GM21529 (cell line): ENCODE measurements at regions not wholly inside any gene's neighbourhood (a gene's known extent, or its start where the extent isn't known, plus 50 kb on each side); places are given as distances from the start of the nearest gene placed in this dataset.

ENCODE experiments used
- ATAC-seq: cut with Tn5 transposase; IDR thresholded peaks from one replicate; pipeline ENCODE4 v1.9.1; 2021; ENCODE audit not compliant: unreplicated experiment

DNA sequence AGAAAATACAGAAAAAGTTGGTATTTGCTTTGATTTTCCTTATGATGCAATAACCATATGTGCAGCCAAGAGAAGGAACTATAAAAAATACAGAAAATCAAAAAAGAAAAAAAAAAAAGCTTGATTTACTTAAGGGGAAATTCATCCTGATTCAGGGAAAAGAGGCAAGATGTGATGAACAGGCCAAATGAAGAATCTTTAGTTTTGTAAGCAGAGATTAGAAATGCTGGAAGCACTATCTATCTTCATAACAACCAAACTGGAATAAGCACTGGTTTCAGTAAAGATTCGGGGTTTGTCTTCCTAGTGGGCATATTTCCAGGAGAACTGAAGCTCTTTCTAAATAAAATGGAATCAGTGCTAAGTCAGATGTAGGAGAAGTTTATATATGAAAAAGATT, 82.9 kb upstream of the KCNIP4 start:
- ATAC-seq = no peak

DNA sequence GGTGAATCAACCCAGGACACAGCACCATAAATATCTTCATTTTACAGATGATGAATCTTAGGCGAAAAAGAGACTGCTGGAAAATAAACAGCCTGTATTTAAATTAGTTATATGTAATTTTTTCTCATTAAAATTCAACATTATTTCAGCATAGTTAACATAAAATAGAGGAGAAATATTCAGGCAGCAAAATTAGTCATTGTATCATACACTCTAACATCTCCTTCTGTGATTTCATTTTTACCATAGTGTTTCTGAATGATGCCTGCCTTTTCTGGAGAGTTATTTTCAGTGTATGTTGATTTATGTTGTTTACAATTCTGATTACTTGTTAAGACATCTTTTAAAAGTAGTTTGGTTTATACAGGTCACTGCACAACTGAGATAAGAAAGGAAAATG, 82.3 kb upstream of the KCNIP4 start:
- no peak for ATAC-seq

DNA sequence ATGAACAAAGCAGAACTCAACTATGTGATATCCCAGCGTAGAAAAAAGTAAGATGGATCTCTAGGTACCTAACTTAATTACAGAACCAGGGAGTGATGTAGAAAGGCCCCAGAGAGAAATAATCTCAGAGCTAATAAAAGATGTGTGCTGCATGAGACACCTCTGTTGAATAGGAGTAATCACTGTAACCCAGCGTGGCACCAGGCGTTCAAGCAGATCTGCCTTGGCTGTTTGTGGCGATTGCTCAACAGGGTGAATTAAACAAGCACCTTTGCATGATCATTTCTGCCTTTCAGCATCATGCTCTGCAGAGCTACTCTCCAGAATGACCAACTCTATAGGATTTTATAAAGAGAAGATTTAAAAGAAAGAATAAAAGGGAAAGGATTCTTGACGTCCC, 81.7 kb upstream of the KCNIP4 start:
- ATAC-seq = no peak

DNA sequence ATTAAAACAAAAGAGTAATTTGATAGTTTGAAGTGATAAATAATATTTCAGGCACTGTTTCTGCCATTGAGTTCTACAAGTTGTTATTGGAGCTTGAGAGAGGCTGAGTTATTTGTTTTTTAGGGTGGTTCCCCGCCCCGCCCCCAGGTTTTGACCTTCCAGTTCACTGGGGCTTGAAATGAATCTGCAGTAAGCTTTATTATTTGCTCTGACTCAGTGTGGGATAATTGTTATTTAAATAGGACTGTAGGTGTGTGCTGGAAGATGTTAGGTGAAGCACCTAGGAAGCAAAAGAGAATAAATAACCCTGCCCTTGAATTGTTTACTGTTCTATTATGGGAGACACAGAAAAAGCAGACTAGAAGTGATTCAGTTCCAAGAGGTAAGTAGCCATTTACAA, 81.2 kb upstream of the KCNIP4 start:
- no peak for ATAC-seq

DNA sequence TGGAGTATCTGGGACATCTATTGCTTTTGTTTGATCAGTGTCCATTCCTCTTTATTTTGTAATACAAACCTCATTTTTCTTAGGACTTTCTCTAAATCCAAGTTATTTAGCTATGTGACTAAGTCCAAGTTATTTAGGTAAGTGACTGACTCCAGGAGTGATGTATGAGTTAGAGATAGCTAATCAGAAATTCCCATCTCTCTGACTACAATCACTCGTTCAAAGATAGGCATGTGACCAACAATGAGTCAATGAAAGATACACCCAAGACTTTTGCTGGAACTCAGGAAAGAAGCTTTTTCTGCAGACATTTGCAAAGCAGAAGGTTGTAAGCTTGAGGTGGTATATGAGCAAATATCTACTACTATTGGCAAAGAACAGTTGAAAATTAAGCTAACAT, 72.5 kb upstream of the KCNIP4 start:
- ATAC-seq = no peak

DNA sequence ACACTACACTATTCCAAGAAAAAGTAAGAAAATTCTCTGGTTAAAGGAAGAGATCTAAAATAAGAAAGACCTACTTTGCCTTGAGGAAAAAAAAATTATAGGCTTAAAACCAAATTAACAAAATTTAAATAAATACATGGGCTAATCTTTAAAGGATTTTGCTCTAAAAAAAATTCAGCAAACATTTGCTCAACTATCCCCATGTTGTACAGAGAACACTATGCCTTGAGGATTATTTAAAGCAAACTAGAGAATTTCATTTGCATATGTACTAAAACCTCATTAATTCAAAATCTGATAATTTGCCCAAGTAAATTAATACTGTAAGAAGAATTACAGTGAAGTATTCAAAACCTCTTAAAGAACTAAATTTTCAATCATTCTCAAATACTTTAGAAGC, 71.6 kb upstream of the KCNIP4 start:
- ATAC-seq = no peak

DNA sequence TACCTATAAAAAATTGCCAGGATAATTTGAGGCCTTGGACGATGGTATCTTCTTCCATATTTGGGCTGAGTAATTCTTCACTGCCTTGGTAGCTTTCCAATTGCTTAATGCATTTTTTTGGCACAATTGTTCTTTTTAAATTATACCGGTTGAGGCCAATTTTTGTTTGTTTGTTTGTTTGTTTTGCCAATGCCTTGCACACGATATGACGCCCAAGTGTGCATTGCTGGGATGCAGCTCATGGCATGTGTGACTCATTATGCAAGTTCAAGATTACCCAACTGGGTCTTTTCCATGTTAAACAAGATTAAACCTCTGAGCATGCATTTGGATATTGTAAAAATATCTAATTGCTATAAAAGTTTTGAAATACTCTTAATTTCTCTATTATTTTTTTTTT, 71.1 kb upstream of the KCNIP4 start:
- no peak for ATAC-seq

DNA sequence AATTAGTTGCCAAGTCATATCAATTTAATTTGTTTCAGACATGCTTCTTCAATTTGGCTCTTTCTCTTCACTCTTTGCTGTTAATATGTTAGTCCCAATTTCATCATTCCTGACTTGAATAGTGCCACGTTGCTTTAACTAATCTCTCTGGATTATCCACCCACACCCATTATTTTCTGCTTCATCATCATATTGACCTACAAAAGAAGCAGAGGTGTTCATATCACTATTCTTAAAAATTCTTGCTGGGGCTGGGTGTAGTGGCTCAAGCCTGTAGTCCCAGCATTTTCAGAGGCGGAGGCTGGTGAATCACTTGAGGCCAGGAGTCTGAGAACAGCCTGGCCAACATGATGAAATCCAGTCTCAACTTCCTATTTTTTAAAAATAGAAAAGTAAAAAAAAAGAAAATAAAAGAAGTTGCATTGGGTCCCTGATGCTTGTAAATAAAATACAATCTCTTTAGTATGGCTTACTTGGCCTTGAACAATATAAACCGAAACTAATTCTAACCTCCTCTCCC, 65.7 kb upstream of the KCNIP4 start:
- no peak for ATAC-seq

DNA sequence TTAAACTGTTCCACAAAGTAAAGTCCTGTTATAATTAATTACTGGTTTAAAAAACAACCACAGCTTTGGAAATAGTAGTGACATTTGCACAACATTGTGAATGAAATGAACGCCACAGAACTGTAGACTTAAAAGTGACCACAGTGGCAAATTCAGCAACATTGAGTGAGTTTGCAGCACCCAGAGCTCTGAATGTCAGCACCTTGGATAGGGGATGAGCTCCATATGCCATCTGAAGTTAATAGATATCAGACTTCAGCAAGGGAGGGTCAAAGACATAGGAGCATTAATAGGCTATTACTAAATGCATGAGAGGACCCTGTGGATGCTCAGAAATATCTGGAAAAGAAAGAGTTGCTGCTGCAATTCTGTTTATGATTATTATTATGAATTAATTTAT, 55.3 kb upstream of the KCNIP4 start:
- no peak for ATAC-seq
